NB4 (cell line): ENCODE measurements at regions not wholly inside any gene's neighbourhood (a gene's known extent, or its start where the extent isn't known, plus 50 kb on each side); places are given as distances from the start of the nearest gene placed in this dataset.

Source experiments
- DNase-seq: peaks from one replicate; pipeline ENCODE4 v3.0.0; 2010; ENCODE audit warnings: low read depth
- H3K4me3 ChIP-seq: one replicate; pipeline ENCODE4 v1.5.1; 2011; ENCODE audit warnings: mild to moderate bottlenecking, low read depth, low read length, moderate library complexity
- CTCF ChIP-seq: IDR thresholded peaks from one replicate; pipeline ENCODE4 v1.5.1; 2012; ENCODE audit warnings: low read depth, low read length
- MAX ChIP-seq: IDR thresholded peaks from 2 replicates; pipeline ENCODE4 v1.6.1; 2011; ENCODE audit warnings: low read depth, low read length
- MYC ChIP-seq: IDR thresholded peaks from 2 replicates; pipeline ENCODE4 v1.6.1; 2011; ENCODE audit warnings: low read depth, low read length
- POLR2A ChIP-seq: IDR thresholded peaks from 2 replicates; pipeline ENCODE4 v1.6.1; 2011; ENCODE audit warnings: mild to moderate bottlenecking; ENCODE audit not compliant: insufficient read length; ENCODE audit errors: extremely low read depth

- TF ChIP-seq CTCF (no peak), MYC (no peak), POLR2A (no peak), MAX (no peak)
- H3K4me3 ChIP-seq: no peak overlapping the region
- DNase-seq: no peak
Observed at GRCh38 chr18:67342159-67342558, 174.4 kb downstream of the DSEL start.

GRCh38 chr18:67337696-67338095, 178.8 kb downstream of the DSEL start:
- TF ChIP-seq POLR2A: no peak
- TF ChIP-seq MAX: no peak
- no peak for TF ChIP-seq MYC
- TF ChIP-seq CTCF: no peak
- no peak overlapping the region for H3K4me3 ChIP-seq
- DNase-seq: no peak

- no peak for DNase-seq
- H3K4me3 ChIP-seq: no peak overlapping the region
- no peak for TF ChIP-seq POLR2A
- no peak for TF ChIP-seq MYC
- TF ChIP-seq MAX: no peak
- no peak for TF ChIP-seq CTCF
Observed at GRCh38 chr18:67331857-67332256, 184.7 kb downstream of the DSEL start.

- H3K4me3 ChIP-seq: no peak overlapping the region
- TF ChIP-seq MYC (no peak), MAX (no peak), CTCF (no peak), POLR2A (no peak)
- no peak for DNase-seq
Observed at GRCh38 chr18:67319109-67319508, 197.4 kb downstream of the DSEL start.

GRCh38 chr18:67318651-67319050, 197.9 kb downstream of the DSEL start:
- TF ChIP-seq MYC (no peak), CTCF (no peak)

GRCh38 chr18:67310826-67311225, 205.7 kb downstream of the DSEL start:
- TF ChIP-seq MAX: no peak
- no peak for TF ChIP-seq CTCF
- TF ChIP-seq MYC: no peak
- no peak for TF ChIP-seq POLR2A
- no peak overlapping the region for H3K4me3 ChIP-seq
- DNase-seq: no peak

More at GRCh38 chr18:67318651-67319050, 197.9 kb downstream of the DSEL start:
- no peak overlapping the region for H3K4me3 ChIP-seq
- DNase-seq: no peak
